HepG2 (cell line): ENCODE measurements at regions not wholly inside any gene's neighbourhood (a gene's known extent, or its start where the extent isn't known, plus 50 kb on each side); places are given as distances from the start of the nearest gene placed in this dataset.

Experiments
- ATAC-seq: fragments of 200-7000 bp; cut with Tn5 transposase; 3 replicates; pipeline ENCODE4 v1.9.1; 2020; ENCODE audit warnings: mild to moderate bottlenecking, moderate library complexity
- BruUV-seq: library from RNA; stranded (reverse); fragments of 400-500 nt; replicated peaks from 2 replicates; lab custom pipeline; 2021; lab: Mats Ljungman, UMichigan
- CTCF ChIA-PET: fragments of 300-600 bp; formaldehyde crosslinking; extraction: SDS; loops from one replicate; lab custom pipeline; 2021; ENCODE audit warnings: low total read pairs, inconsistent platforms, low intra/inter-chr PET ratio; lab: Yijun Ruan, JAX
- POLR2A ChIA-PET: fragments of 350-600 bp; sonication (Branson Sonifier 250); formaldehyde crosslinking; loops from one replicate; lab custom pipeline; 2020; ENCODE audit warnings: antibody characterized with exemption, inconsistent platforms; lab: Yijun Ruan, JAX
- DNase-seq: peaks from one replicate; pipeline ENCODE4 v3.0.0-alpha.2; 2015; ENCODE audit warnings: low spot score
- FAIRE-seq: peaks from 3 replicates; lab custom pipeline; 2011; peaks lifted over from hg19 to GRCh38; lab: Jason Lieb, UNC
- H2AFZ ChIP-seq: one replicate; pipeline ENCODE4 v1.6.1; 2011; ENCODE audit warnings: low read length, inconsistent platforms
- H3K27ac ChIP-seq: fragments of 300-600 bp; 3 replicates; pipeline ENCODE4 v1.8.0; 2011; ENCODE audit warnings: mixed run types, mild to moderate bottlenecking, mixed read lengths, low read length, inconsistent platforms; ENCODE audit not compliant: insufficient read depth; ENCODE audit errors: extremely low read length
- H3K27me3 ChIP-seq, 2 experiments: fragments of 200-600 bp in 1 of 2; 2 replicates in 1 of 2; 3 replicates in 1 of 2; pipeline versions ENCODE4 v1.6.0 to v1.8.0; 2011; ENCODE audit warnings: low read length in 2 of 2, mild to moderate bottlenecking in 2 of 2, moderate library complexity in 2 of 2, inconsistent platforms in 1 of 2; ENCODE audit not compliant: insufficient read depth in 2 of 2, control insufficient read depth in 1 of 2
- H3K36me3 ChIP-seq, 2 experiments: fragments of 200-600 bp in 1 of 2; replicated peaks in 1 of 2; 2 replicates in 1 of 2; 3 replicates in 1 of 2; pipeline versions ENCODE4 v1.5.1 to v1.8.0; 2011; ENCODE audit warnings: low read length in 2 of 2, inconsistent platforms in 1 of 2; ENCODE audit not compliant: insufficient read depth in 2 of 2, control insufficient read depth in 1 of 2
- H3K4me1 ChIP-seq: 2 replicates; pipeline ENCODE4 v1.5.1; 2012; ENCODE audit warnings: low read length, inconsistent platforms; ENCODE audit not compliant: insufficient read depth
- H3K4me2 ChIP-seq: 2 replicates; pipeline ENCODE4 v1.6.0; 2011; ENCODE audit warnings: low read depth, low read length, inconsistent platforms
- H3K4me3 ChIP-seq, 3 experiments: fragments of 200-600 bp in 1 of 3; sonication (generic), shearing (Covaris generic) in 1 of 3; replicated peaks in 1 of 3; 2 replicates each; pipeline ENCODE4 v1.5.1; 2011 to 2016; ENCODE audit warnings: low read length in 3 of 3, inconsistent platforms in 2 of 3, low read depth in 2 of 3, mild to moderate bottlenecking in 2 of 3, control low read depth in 1 of 3, mixed read lengths in 1 of 3; ENCODE audit not compliant: insufficient read depth in 1 of 3
- H3K79me2 ChIP-seq: one replicate; pipeline ENCODE4 v1.6.1; 2011; ENCODE audit warnings: low read length, inconsistent platforms; ENCODE audit not compliant: insufficient read depth
- H3K9ac ChIP-seq: 2 replicates; pipeline ENCODE4 v1.6.0; 2011; ENCODE audit warnings: mild to moderate bottlenecking, low read depth, low read length, inconsistent platforms; ENCODE audit not compliant: insufficient read depth
- H3K9me3 ChIP-seq: 2 replicates; pipeline ENCODE4 v1.5.1; 2012; ENCODE audit warnings: mild to moderate bottlenecking, low read length
- H4K20me1 ChIP-seq: 2 replicates; pipeline ENCODE4 v1.6.0; 2011; ENCODE audit warnings: inconsistent platforms, mild to moderate bottlenecking, low read length, moderate library complexity; ENCODE audit not compliant: insufficient read depth
- MIXL1 ChIP-seq: IDR thresholded peaks from 2 replicates; pipeline ENCODE4 v1.6.1; 2016
- ZBTB40 ChIP-seq, 2 experiments: fragments of 450-650 bp in 1 of 2; sonication (generic) in 1 of 2; formaldehyde crosslinking in 1 of 2; IDR thresholded peaks; 2 replicates each; pipeline versions ENCODE4 v1.6.1 to v1.8.0; 2016 to 2022; ENCODE audit warnings: antibody characterized with exemption in 1 of 2, mild to moderate bottlenecking in 1 of 2, missing genetic modification reagents in 1 of 2
- ZNF253 ChIP-seq: sonication (generic); formaldehyde crosslinking; IDR thresholded peaks from 2 replicates; pipeline ENCODE4 v1.8.0; 2022; ENCODE audit warnings: mild to moderate bottlenecking, missing genetic modification reagents, borderline replicate concordance
- WGBS: methylation state at CpG from one replicate; pipeline ENCODE4 v1.1.6; 2017; ENCODE audit warnings: low lambda C conversion rate; 5-methylcytosine and 5-hydroxymethylcytosine counted together
- in situ Hi-C: cut with HindIII; loops from 2 replicates; pipeline ENCODE4 v1.10.0; 2017; ENCODE audit warnings: low pct_unique_long_range_greater_than_20kb; ENCODE audit not compliant: extremely low pct_ligation_motif_present
- intact Hi-C: fragments of 100-400 bp; cut with micrococcal nuclease; formaldehyde crosslinking; loops from one replicate; pipeline ENCODE4 v1.10.0; 2022; ENCODE audit not compliant: unreplicated experiment

- no peak overlapping the region for H3K9ac ChIP-seq
Measured at GRCh38 chr13:34344816-34345215, 526.9 kb downstream of the RFC3 start.

More at GRCh38 chr13:34344816-34345215, 526.9 kb downstream of the RFC3 start:
- H3K4me2 ChIP-seq = no peak overlapping the region
- H3K27me3 ChIP-seq = peaks cover 0 to 5% of the 10 kb centered on the region in 2 experiments; a peak in 2 of 5 replicates
- 7% methylated on average over 4 of the region's 4 CpGs for WGBS
- POLR2A ChIA-PET = no interaction called here
- H3K36me3 ChIP-seq = no peaks in the 10 kb centered on the region
- H3K9me3 ChIP-seq = no peaks in the 10 kb centered on the region
- in situ Hi-C loops (no loop called here), intact Hi-C loops (no loop called here)
- H4K20me1 ChIP-seq = no peaks in the 10 kb centered on the region
- FAIRE-seq (no peak), DNase-seq (no peak), ATAC-seq (no peak)
- no peak overlapping the region for H3K27ac ChIP-seq
- H2AFZ ChIP-seq = no peak overlapping the region
- 0 out of 2 replicates have a peak, but pooled peaks cover 7% of the 10 kb centered on the region for H3K4me1 ChIP-seq
- TF ChIP-seq ZNF253 (CRISPR knock-in tag) (no peak), ZBTB40 (IDR thresholded peaks at IDR 0.05) (no peak), ZBTB40 (CRISPR knock-in tag; IDR thresholded peaks at IDR 0.05) (no peak), MIXL1 (CRISPR knock-in tag) (no peak)
- TF ChIP-seq, all 625 proteins: peak for 0
- no peak overlapping the region for H3K4me3 ChIP-seq
- CTCF ChIA-PET = no interaction called here
- no peaks in the 10 kb centered on the region for H3K79me2 ChIP-seq
- no TSS peak for BruUV-seq
